ENCODE measurements at regions not wholly inside any gene's neighbourhood (a gene's known extent, or its start where the extent isn't known, plus 50 kb on each side); places are given as distances from the start of the nearest gene placed in this dataset.

DNA sequence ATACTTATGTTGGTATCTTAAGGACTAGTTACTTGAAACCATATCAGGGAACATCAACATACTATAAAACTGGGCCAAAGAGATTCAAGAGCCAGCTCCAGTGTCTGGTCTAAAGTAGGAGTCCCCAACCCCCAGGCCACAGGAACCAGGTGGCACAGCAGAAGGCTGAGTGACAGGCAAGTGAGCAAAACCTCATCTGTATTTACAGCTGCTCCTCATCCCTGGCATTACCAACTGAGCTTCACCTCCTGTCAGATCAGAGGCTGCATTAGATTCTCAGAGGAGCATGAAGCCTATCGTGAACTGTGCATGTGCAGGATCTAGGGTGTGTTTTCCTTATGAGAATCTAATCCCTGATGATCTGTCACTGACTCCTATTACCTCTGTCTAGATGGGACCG is 581.6 kb upstream of the CDH9 start:
- TF ChIP-seq CTCF (IDR thresholded peaks at IDR 0.05), result no peak

DNA sequence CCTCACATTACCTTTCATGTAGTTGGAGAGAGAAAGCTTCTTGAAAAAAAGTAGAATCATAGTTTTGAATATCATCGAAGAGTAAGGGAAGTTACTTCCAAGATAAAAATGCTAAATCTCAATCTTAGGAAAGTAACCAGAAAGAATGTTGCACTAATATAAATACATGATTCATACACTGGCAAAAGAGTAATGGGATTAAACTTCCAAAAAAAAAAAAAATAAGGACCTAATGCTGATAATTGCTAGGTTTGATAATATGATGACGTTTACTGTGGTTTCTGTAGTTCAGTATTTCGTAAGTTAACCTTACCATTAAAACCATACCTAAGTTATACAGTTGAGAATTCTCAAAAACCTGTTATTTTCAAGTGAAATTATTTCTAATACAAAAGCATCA is 573.8 kb upstream of the CDH9 start:
- TF ChIP-seq CTCF (IDR thresholded peaks at IDR 0.05), result no peak

DNA sequence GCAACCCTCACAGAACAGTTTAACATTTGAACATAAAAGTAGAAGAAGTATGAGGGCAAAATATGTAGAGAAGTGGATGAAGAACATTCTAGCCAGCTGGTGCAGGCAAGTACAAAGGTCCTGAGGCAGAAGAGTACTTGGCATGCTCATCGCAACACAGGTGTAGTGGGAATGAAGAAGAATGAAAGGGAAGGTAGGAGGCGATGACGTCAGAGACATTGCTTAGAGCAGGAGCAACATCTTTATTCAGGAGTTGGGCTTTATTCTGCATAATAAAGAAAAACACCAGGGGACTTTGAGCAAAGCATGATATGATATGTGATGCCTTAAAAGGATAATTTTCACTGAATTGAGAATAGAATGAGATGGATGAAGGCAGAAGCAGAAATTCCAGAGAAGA is 570.6 kb upstream of the CDH9 start:
- TF ChIP-seq CTCF (IDR thresholded peaks at IDR 0.05), result no peak

DNA sequence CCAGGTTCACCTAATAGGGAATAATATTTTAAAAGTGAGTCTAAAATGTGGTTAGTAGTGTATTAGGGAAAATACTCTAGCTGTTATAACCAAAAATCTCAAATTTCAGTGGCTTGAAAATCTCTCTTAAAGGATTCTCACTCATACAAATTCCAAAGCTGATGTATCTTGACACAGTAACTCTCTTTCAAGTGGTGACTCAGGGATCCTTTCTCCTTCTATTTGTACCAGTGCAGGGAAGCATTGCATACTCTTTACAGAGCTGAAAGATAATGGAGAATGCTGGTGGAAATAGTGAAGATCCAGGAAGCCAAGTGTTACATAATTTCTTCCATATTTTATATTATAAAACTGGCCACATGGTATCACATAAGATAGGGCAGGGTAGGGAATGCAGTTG is 560.2 kb upstream of the CDH9 start:
- no peak for TF ChIP-seq CTCF (IDR thresholded peaks at IDR 0.05)

DNA sequence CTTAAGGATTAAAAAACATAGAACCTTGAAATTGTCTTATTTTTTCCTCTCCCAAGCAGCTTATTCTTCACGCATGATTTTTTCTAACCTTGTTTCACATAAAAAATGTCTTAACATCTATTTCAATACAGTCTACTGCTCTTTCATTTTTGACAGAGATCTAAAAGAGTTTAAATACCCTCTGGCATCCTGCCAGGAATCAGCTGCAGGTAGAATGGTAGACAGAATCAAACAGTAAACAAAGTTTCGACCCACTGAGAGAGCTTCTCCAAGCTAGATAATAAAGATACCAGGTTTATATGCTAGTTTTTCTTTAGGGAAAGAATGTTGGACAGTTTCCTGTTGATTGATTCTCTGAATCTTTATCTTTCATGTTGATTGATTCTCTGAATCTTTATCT is 555.8 kb upstream of the CDH9 start:
- TF ChIP-seq CTCF (IDR thresholded peaks at IDR 0.05), result no peak

DNA sequence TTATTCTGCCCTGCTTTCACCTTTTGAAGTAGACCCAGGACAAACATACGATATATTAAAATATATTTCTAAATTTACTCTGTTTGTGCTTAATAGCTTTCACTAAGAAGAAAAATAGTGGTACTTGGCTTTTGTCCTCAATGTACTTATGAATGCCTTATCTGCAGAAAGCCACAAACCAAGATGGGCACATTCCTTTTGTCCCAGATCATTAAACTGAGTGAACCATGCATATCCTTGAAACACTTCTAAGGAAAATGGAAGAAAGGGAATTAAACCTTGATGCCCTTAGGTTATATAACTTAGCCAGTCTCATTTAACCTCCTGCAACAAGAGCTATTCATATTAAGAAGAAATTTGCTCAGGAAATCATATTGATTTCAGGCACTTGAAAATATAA is 553.8 kb upstream of the CDH9 start:
- TF ChIP-seq CTCF (IDR thresholded peaks at IDR 0.05), result no peak

DNA sequence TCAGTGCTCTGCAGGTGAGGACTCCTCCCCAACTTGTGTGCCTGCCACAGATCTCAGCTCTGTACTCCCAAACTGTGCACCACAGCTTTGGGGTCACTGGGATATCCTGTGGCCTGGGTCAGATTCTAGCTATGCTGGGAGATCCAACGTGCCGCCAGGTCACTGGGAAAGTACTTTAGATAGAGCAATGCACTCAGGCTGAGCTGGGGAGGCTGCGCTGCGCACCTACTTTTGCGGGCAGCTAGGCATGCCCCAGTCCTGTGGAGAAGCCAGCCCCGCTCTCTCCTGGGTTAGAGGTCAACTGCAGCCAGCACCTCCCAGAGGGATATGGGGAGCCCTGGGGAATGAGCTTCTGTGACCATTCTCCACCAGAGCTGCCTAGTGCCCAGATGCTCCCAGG is 552.1 kb upstream of the CDH9 start:
- TF ChIP-seq CTCF (IDR thresholded peaks at IDR 0.05), result no peak

DNA sequence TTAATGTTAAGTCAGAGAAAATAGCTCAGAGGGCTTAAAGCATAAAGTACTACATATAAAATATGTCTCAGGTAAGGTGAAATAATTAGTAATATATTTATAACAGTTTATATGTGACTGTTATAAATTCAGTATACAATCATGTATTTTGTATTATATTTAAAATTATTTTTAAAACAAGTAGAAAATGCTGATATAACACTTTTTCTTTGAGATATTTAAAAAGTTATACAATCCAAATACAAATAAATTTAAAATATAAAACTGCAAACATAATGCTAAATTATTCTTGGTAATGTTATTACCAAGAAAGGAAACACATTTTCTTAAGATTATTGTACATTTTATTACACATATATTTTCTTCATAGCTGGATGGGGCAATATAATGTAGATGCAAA is 539.9 kb upstream of the CDH9 start:
- TF ChIP-seq CTCF (IDR thresholded peaks at IDR 0.05), result no peak
